Adrenal gland (tissue), 5 donors: ENCODE measurements at regions not wholly inside any gene's neighbourhood (a gene's known extent, or its start where the extent isn't known, plus 50 kb on each side); places are given as distances from the start of the nearest gene placed in this dataset.

Experiments
- POLR2A ChIP-seq, 2 donors: fragments of 450-650 bp; IDR thresholded peaks; one replicate each; pipeline ENCODE4 v1.6.1; 2017; ENCODE audit warnings: antibody characterized with exemption in 2 of 2, mild to moderate bottlenecking in 2 of 2, moderate library complexity in 1 of 2
- TF ChIP-seq, protein P1 (sequence below), 6 experiments: fragments of 450-650 bp in 4 of 6; fragments of 200-600 bp in 2 of 6; sonication (generic) in 1 of 6; IDR thresholded peaks; 1 replicate in 5 of 6; 2 replicates in 1 of 6; pipeline versions ENCODE4 v1.5.1 to v1.8.0; 2016 to 2021; ENCODE audit warnings: antibody characterized with exemption in 6 of 6, mild to moderate bottlenecking in 2 of 6, moderate library complexity in 1 of 6
- donor health status: DM: no; HTN: no; CAD: no.

DNA sequence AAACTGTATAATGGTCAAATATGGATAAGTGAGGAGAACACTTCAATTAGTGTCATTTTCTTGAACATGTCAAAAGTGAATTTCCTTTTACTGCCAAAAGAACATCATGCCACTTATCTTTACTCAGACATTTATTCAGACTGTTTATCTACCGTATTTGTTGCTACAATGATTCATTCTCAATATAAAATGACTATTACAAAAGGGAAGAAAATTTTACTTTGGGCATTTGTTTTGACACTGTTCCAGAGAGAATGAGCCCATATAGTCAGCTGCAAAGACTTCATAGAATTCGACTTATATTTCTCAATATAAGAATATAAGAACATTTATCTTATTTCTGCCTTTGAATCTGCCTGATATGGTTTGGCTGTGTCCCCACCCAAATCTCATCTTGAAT, 1699.1 kb downstream of the BRINP3 start:
- TF ChIP-seq, protein P1, sequence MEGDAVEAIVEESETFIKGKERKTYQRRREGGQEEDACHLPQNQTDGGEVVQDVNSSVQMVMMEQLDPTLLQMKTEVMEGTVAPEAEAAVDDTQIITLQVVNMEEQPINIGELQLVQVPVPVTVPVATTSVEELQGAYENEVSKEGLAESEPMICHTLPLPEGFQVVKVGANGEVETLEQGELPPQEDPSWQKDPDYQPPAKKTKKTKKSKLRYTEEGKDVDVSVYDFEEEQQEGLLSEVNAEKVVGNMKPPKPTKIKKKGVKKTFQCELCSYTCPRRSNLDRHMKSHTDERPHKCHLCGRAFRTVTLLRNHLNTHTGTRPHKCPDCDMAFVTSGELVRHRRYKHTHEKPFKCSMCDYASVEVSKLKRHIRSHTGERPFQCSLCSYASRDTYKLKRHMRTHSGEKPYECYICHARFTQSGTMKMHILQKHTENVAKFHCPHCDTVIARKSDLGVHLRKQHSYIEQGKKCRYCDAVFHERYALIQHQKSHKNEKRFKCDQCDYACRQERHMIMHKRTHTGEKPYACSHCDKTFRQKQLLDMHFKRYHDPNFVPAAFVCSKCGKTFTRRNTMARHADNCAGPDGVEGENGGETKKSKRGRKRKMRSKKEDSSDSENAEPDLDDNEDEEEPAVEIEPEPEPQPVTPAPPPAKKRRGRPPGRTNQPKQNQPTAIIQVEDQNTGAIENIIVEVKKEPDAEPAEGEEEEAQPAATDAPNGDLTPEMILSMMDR (IDR thresholded peaks at IDR 0.05) = no peak
- no peak for TF ChIP-seq POLR2A (IDR thresholded peaks at IDR 0.05)
